ENCODE measurements at regions not wholly inside any gene's neighbourhood (a gene's known extent, or its start where the extent isn't known, plus 50 kb on each side); places are given as distances from the start of the nearest gene placed in this dataset.
"Not testable (repeated sequence)": the region's sequence is repeated elsewhere in the genome, so short reads cannot be mapped to it uniquely, and the experiment has no call there.

GRCh38 chr12:67539946-67540345 is 108.6 kb upstream of the DYRK2 start:
- DNase-seq, result no peak

- no peak for DNase-seq
Observed at GRCh38 chr12:67540920-67541624, 107.5 kb upstream of the DYRK2 start.

DNA sequence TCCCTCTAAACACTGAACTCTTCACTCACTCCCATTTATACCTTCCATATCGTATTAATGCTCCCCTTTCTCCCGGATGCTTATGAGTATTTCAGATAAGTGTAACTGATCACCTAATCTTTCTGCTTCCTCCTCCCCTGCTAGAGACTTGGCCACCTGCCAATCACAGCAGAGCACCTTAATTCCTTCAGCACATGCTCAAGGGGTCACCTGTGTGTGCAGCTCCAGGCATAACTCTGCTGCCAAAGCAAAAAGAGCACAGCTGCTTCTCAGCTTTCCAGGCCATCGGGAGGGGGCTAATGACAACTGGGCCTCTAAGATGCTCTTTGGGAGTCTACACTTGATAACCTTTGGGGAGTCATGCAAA is 106.9 kb upstream of the DYRK2 start:
- DNase-seq, result peak; percentile 83

DNA sequence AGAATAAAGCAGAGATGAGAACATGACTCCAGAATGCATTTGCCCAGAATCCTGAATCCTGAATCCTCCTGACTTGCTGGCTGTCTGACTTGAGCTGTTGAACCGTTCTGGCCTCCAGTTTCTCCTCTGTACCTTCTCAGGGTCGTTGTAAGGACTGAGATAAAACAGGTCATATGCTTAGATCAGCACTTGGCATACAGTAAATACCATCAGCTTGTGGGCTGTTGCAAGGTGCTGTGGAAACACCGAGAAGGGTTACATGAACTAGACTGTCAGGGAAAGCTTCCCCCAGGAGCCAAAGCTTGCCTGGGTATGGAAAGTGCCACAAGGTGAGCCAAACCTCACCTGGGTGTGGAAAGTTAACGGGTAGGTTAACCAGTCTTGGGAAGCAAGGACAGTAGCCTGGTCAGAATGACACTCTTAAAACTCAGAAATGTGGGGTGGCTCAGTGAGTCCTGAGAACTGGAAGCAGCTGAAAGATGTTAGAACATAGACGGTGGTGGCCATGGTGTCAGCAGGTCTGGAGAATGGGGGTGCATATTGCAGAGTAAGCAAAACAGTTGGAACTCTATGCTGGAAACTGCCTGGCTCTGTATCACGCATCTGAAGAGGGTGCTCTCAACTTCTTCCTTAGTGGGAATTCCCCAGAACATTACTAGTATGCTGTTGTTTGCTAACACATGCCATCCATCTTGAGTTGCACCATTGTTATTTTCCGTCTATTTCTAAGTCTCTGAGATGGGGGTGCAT is 105.3 kb upstream of the DYRK2 start:
- no peak for DNase-seq

GRCh38 chr12:67545298-67545697 is 103.2 kb upstream of the DYRK2 start:
- DNase-seq, result no peak

DNA sequence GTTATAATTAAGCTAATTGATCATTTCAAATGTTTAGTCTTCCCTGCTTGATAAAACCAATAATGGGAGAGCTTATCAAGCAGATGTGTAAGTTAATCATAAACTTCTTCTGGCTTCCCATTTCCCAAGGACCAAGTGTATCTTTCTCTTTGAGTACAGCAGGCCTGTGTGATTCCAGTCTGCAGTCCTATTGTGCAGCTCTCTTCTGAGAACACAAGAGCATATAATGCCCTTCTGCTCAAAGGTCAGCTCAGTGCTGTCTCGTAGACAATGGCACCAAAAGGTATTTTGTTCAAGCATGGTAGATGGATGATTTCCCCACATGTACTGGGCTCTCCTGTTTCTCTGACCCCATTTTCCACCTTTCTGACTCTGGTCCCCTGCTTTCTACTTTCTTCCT is 101.8 kb upstream of the DYRK2 start:
- no peak for DNase-seq

GRCh38 chr12:67555075-67555717 is 93.3 kb upstream of the DYRK2 start:
- not testable (repeated sequence) for DNase-seq

DNA sequence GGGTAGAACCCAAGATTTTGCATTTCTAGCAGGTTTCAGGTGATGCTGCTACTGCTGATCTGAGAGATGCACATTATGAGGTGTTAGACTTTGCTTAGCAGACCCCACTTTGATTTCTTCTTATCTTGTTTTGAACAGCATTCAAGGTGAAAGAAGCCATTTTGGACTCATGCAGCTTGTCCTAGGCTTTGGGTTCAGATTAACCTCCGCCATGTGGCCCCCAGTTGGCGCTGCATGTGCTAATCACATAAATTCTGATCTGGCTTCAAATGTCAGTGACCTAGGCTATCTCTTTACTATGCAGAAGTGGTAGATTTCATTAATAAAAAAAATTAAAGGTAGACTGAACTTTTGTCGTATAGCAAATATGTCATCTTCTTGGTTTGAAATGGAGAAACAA is 89.8 kb upstream of the DYRK2 start:
- DNase-seq, result no peak

DNA sequence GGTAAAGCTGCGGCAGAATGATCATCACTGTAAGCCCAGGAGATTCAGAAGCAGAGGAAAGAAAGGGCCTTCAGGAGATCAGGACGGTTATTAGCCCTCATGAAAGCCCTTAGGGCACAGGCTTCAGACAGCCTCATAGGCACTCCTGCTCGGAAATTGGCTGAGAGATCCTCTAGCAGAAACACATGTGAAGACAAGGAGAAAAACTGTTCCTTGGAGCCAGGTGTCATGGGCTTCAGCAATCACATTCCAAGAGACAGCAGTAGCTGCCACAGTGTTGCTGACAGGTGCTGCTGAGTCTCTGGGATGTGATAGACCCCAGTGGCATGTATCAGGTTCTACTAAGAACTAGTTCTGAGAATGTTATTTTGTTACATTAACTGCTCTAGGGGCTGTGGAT is 88.8 kb upstream of the DYRK2 start:
- no peak for DNase-seq

DNA sequence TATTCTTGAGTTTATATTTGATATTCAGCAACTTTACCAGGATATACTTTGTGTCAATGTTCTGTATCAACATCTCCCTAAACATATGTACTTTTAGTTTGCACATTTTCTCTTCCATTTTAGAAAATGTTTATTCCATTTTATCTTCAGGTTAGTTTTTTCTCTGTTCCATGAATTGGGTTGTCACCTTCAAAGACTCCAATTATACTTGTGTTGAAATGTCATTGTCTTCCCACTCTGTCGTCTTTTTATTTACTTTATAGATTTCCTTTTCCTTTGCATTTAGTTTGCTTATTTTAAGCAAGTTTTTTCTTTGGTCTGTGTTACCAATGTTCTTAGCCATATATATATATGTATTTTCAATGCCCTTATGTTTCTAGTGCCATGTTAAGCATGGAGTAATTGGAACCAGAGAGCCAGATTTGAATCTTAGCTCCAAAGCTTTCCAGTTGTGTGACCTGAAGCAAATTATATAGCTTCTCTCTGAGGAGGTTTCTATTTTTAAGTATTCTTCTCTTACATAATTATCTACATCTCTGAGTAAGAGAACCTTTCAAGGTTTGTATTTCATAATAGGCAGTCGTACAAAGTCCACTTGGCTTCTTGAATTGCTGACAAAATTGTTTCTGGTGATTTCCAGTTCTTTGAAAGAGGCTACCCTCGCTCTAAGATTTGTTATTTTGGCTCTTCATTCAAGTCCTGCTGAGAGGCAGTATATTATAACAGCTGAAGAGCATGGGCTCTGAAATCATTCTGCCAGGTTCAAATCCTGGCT is 85.8 kb upstream of the DYRK2 start:
- no peak for DNase-seq

- no peak for DNase-seq
Observed at GRCh38 chr12:67568055-67568454, 80.5 kb upstream of the DYRK2 start.

GRCh38 chr12:67572492-67572891 is 76.1 kb upstream of the DYRK2 start:
- DNase-seq, result no peak

DNA sequence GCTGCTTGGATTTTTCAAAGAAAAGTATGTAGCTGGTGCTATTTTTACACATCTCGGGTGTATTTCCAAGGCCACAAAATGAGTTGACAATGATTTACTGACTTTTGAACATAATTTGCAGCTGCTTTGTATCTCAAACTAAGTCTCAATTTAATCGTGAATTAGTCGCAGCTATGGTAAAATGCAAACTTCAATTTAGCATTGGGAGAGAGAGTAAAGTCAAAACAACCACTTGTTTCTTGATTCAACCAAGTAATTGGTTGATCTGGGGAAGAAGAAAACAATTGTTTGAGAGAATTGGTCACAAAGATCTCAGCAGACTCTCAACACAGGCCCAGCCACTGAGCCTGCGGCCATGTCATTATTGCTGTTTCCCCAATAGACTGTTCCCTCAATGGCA is 75.0 kb upstream of the DYRK2 start:
- no peak for DNase-seq

GRCh38 chr12:67578976-67579661 is 69.4 kb upstream of the DYRK2 start:
- no peak for DNase-seq

GRCh38 chr12:67579662-67580003 is 68.9 kb upstream of the DYRK2 start:
- DNase-seq, result no peak

- no peak for DNase-seq
Observed at GRCh38 chr12:67582238-67582834, 66.2 kb upstream of the DYRK2 start.

DNA sequence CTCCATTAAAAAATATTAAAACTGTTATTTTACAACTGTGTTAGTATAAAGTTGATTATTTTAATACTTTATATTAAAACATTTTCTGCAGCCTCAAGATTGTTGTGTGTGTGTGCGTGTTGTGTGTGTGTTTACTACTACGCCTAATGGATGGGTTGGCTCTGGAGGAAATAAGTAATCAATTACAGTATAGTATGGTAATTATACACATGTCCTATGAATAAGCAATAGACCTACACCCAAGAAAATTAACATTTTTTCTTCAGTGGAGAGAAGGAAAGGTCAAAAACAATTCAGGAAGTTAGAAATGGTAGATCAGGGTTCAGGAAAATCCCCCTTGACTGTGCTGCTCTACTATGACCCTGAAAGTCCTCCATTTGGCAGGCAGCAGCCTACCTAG is 65.7 kb upstream of the DYRK2 start:
- no peak for DNase-seq

DNA sequence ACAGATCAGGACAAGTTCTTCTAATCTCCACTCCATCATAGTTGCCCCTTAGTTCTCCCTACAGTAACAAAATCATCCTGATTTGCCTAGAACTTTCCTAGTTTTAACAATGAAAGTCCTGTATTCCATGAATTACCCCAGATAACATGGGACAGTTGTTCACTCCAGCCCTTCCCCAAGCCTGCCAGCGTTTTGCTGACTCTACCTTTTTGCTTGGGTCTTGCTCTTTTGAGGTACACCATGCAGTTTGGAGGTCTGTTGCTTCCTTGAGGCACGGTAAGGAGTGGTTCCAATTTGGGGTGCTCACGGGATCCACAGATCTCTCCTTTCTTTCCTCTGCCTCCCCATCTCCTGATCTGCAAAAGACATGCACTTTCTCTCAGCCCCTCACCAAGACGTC is 61.6 kb upstream of the DYRK2 start:
- DNase-seq, result no peak

DNA sequence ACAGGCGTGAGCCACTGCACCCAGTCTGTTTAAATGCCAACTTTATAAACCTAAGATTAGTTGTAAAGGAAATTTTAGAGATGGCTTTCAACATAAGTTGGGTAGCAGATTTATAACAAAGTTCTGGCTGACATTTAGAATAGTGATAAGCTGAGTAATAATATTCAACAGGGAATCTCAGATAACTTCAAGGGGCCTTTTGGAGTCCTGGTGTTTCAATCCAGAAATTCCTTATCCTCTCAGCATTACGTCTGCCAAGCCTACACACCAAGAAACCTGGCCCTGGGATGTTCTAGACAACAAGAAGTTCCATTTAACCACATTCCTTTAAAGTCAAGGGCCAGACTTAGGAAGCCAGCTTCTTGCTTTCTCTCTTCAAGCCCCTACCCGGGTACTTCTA is 59.5 kb upstream of the DYRK2 start:
- DNase-seq, result no peak

DNA sequence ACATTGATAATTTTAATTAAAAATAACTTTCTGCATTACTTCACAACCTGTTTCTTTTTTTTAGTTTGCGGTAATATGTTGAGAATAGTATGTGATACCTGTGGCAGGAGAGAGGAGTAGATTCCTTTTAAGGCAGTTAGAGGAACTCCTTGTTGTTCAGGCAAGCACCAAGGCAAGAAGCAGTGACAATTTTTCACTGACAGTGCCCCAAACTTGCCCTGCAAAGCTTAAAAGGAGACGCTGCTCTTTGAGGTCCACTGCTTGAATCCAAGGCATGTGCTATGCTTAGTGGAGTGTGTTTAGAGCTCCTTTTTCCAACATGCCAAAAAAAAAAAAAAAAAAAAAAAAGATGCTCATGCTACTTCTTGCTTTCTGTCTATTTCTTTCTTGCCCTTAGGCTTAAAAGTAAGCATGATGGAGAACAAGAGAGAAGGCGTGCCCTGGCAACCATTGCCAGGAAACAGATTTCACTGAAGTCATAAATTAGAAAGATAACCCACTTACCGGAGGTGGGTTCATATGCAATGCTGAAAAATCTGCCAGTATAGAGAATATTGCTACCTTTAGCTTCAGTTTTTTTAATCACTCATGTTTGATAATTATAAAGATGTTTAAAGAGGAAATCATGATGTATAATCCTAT is 58.3 kb upstream of the DYRK2 start:
- DNase-seq, result no peak

DNA sequence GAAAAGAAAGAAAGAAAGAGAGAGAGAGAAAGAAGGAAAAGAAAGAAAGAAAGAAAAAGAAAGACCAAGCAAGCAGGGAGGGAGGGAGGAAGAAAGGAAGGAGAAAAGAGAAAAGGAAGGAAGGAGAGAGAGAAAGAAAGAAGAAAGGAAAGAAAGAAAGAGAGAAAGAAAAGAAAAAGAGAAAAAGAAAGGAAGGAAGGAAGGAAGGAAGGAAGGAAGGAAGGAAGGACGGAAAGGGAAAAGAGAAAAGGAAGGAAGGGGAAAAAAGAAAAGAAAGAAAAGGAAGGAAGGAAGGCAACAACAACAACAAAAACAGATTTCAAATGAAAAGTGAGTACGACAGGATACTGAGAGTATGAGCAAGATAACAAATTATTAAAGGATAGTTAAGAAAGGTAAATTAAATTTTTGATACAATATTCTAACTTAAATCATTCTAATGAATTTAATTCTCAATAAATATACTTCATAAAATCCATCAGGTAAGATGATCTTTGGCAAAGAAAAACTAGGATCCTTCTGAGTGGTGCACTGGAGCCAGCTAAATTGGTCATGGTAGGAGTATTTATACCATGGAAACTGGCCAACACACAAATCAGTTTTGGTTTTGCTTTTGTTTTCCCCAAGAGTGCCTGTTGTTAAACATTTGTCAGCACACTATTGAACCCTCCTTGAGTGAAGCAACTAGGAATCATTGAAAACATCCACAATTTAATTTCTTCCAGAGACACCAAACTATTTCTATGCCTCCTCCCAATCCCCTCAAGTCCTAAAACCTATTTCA is 56.1 kb upstream of the DYRK2 start:
- DNase-seq, result no peak
